Neural cell (in vitro differentiated cells): ENCODE measurements at regions not wholly inside any gene's neighbourhood (a gene's known extent, or its start where the extent isn't known, plus 50 kb on each side); places are given as distances from the start of the nearest gene placed in this dataset.

Source experiments
- H2AFZ ChIP-seq: fragments of 200-600, 300-800 bp; sonication (generic), shearing (Covaris generic); 2 replicates; pipeline ENCODE4 v1.6.0; 2014; ENCODE audit warnings: low read depth, mild to moderate bottlenecking, antibody characterized with exemption, low read length, moderate library complexity
- H3F3A ChIP-seq: fragments of 200-600 bp; shearing (Covaris generic); 2 replicates; pipeline ENCODE4 v1.6.1; 2016; ENCODE audit warnings: mild to moderate bottlenecking, moderate library complexity, mixed read lengths, antibody characterized with exemption, low read length; ENCODE audit not compliant: insufficient read depth, poor library complexity, severe bottlenecking
- H3K27ac ChIP-seq: fragments of 200-600, 300-800 bp; sonication (generic), shearing (Covaris generic); 2 replicates; pipeline ENCODE4 v1.5.1; 2014; ENCODE audit warnings: mild to moderate bottlenecking, low read length, moderate library complexity
- H3K27me3 ChIP-seq: fragments of 300-800, 200-600 bp; sonication (generic), shearing (Covaris generic); 2 replicates; pipeline ENCODE4 v1.6.0; 2014; ENCODE audit warnings: mild to moderate bottlenecking, low read depth, low read length, moderate library complexity; ENCODE audit not compliant: insufficient read depth
- H3K36me3 ChIP-seq: fragments of 300-800, 200-600 bp; sonication (generic), shearing (Covaris generic); 2 replicates; pipeline ENCODE4 v1.5.1; 2014; ENCODE audit warnings: mild to moderate bottlenecking, antibody characterized with exemption, low read length, moderate library complexity; ENCODE audit not compliant: insufficient read depth
- H3K4me2 ChIP-seq: fragments of 300-800, 200-600 bp; sonication (generic), shearing (Covaris generic); 2 replicates; pipeline ENCODE4 v1.6.0; 2014; ENCODE audit warnings: mild to moderate bottlenecking, low read length
- H3K4me3 ChIP-seq: fragments of 300-800, 200-600 bp; sonication (generic), shearing (Covaris generic); 2 replicates; pipeline ENCODE4 v1.5.1; 2014; ENCODE audit warnings: mild to moderate bottlenecking, low read length, moderate library complexity
- H3K79me2 ChIP-seq: fragments of 200-600 bp; shearing (Covaris generic); replicated peaks from 2 replicates; pipeline ENCODE4 v1.6.0; 2014; ENCODE audit warnings: mild to moderate bottlenecking, low read length, moderate library complexity; ENCODE audit not compliant: insufficient read depth
- H3K9ac ChIP-seq: fragments of 300-800, 200-600 bp; sonication (generic), shearing (Covaris generic); 2 replicates; pipeline ENCODE4 v1.6.1; 2016; ENCODE audit warnings: mild to moderate bottlenecking, low read length, mixed read lengths
- H3K9me2 ChIP-seq: fragments of 200-600 bp; shearing (Covaris generic); 2 replicates; pipeline ENCODE4 v1.6.1; 2016; ENCODE audit warnings: mild to moderate bottlenecking, low read length, mixed read lengths; ENCODE audit not compliant: insufficient read depth
- H3K9me3 ChIP-seq: fragments of 200-600, 300-800 bp; sonication (generic), shearing (Covaris generic); 2 replicates; pipeline ENCODE4 v1.6.1; 2016; ENCODE audit warnings: mild to moderate bottlenecking, mixed run types, low read length, moderate library complexity, mixed read lengths
- H4K20me1 ChIP-seq: fragments of 200-600 bp; shearing (Covaris generic); 2 replicates; pipeline ENCODE4 v1.6.1; 2016; ENCODE audit warnings: mild to moderate bottlenecking, mixed run types; ENCODE audit not compliant: insufficient read depth
- EP300 ChIP-seq: fragments of 450-650 bp; conservative IDR thresholded peaks from 2 replicates; pipeline ENCODE4 v1.6.1; 2014; ENCODE audit warnings: antibody characterized with exemption, mild to moderate bottlenecking, moderate library complexity; ENCODE audit not compliant: poor library complexity, severe bottlenecking
- EZH2 ChIP-seq: fragments of 200-600, 300-800 bp; shearing (Covaris generic), sonication (generic); IDR thresholded peaks from 2 replicates; pipeline ENCODE4 v1.6.1; 2014; ENCODE audit warnings: antibody characterized with exemption, low read length, borderline replicate concordance, mild to moderate bottlenecking; ENCODE audit not compliant: insufficient read depth, poor library complexity, severe bottlenecking
- MXI1 ChIP-seq: fragments of 450-650 bp; conservative IDR thresholded peaks from 2 replicates; pipeline ENCODE4 v1.6.1; 2014; ENCODE audit warnings: antibody characterized with exemption, mild to moderate bottlenecking; ENCODE audit not compliant: poor library complexity, severe bottlenecking
- POLR2AphosphoS5 ChIP-seq: IDR thresholded peaks from 2 replicates; pipeline ENCODE4 v1.6.1; 2012
- RAD21 ChIP-seq: fragments of 450-650 bp; conservative IDR thresholded peaks from 2 replicates; pipeline ENCODE4 v1.6.1; 2014; ENCODE audit warnings: antibody characterized with exemption, mild to moderate bottlenecking, moderate library complexity
- SMC3 ChIP-seq: fragments of 450-650 bp; conservative IDR thresholded peaks from 2 replicates; pipeline ENCODE4 v1.6.1; 2014; ENCODE audit warnings: antibody characterized with exemption, mild to moderate bottlenecking, moderate library complexity; ENCODE audit not compliant: poor library complexity
- TAF1 ChIP-seq: IDR thresholded peaks from 2 replicates; pipeline ENCODE4 v1.6.1; 2012; ENCODE audit warnings: low read depth
- TF ChIP-seq, protein P1 (sequence below): fragments of 450-650 bp; IDR thresholded peaks from 2 replicates; pipeline ENCODE4 v1.5.1; 2014; ENCODE audit warnings: antibody characterized with exemption, mild to moderate bottlenecking, moderate library complexity; ENCODE audit not compliant: poor library complexity, severe bottlenecking
- TF ChIP-seq, protein P2 (sequence below): IDR thresholded peaks from 2 replicates; pipeline ENCODE4 v1.6.1; 2012; ENCODE audit warnings: borderline replicate concordance

DNA sequence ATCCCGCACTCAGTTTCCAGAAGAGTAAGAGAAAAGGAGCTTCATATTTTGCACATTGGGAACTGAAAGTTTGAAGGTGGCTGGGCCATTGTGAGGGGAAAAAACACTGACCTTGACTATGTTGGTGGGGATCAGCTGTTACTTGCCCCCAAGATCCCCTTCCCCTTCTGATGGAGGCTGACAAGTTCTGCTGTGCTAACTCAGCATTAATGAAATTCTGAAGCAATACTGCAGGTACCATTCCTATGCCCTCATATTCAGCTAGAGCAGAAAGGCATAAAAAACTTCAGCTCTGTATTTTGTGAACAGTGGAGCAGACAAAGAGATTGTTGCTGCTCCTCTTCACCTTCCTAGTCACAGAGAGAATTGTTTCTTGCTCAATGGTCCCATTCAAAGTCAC is 1013.8 kb upstream of the C9orf72 start:
- H3K36me3 ChIP-seq = no peaks in the 10 kb centered on the region
- H3K9me2 ChIP-seq = no peaks in the 10 kb centered on the region
- H2AFZ ChIP-seq = no peak overlapping the region
- no peaks in the 10 kb centered on the region for H3K9me3 ChIP-seq
- H3K4me3 ChIP-seq = no peak overlapping the region
- no peak overlapping the region for H3K9ac ChIP-seq
- no peaks in the 10 kb centered on the region for H3F3A ChIP-seq
- no peak overlapping the region for H3K4me2 ChIP-seq
- no peaks in the 10 kb centered on the region for H3K27me3 ChIP-seq
- H3K27ac ChIP-seq = no peak overlapping the region
- no peak for TF ChIP-seq MXI1
- no peak for TF ChIP-seq SMC3
- TF ChIP-seq RAD21 = no peak
- no peak for TF ChIP-seq EP300
- TF ChIP-seq TAF1 = no peak
- TF ChIP-seq EZH2 = no peak
- TF ChIP-seq, protein P1, sequence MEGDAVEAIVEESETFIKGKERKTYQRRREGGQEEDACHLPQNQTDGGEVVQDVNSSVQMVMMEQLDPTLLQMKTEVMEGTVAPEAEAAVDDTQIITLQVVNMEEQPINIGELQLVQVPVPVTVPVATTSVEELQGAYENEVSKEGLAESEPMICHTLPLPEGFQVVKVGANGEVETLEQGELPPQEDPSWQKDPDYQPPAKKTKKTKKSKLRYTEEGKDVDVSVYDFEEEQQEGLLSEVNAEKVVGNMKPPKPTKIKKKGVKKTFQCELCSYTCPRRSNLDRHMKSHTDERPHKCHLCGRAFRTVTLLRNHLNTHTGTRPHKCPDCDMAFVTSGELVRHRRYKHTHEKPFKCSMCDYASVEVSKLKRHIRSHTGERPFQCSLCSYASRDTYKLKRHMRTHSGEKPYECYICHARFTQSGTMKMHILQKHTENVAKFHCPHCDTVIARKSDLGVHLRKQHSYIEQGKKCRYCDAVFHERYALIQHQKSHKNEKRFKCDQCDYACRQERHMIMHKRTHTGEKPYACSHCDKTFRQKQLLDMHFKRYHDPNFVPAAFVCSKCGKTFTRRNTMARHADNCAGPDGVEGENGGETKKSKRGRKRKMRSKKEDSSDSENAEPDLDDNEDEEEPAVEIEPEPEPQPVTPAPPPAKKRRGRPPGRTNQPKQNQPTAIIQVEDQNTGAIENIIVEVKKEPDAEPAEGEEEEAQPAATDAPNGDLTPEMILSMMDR = no peak
- TF ChIP-seq POLR2AphosphoS5 = no peak
- TF ChIP-seq, protein P2, sequence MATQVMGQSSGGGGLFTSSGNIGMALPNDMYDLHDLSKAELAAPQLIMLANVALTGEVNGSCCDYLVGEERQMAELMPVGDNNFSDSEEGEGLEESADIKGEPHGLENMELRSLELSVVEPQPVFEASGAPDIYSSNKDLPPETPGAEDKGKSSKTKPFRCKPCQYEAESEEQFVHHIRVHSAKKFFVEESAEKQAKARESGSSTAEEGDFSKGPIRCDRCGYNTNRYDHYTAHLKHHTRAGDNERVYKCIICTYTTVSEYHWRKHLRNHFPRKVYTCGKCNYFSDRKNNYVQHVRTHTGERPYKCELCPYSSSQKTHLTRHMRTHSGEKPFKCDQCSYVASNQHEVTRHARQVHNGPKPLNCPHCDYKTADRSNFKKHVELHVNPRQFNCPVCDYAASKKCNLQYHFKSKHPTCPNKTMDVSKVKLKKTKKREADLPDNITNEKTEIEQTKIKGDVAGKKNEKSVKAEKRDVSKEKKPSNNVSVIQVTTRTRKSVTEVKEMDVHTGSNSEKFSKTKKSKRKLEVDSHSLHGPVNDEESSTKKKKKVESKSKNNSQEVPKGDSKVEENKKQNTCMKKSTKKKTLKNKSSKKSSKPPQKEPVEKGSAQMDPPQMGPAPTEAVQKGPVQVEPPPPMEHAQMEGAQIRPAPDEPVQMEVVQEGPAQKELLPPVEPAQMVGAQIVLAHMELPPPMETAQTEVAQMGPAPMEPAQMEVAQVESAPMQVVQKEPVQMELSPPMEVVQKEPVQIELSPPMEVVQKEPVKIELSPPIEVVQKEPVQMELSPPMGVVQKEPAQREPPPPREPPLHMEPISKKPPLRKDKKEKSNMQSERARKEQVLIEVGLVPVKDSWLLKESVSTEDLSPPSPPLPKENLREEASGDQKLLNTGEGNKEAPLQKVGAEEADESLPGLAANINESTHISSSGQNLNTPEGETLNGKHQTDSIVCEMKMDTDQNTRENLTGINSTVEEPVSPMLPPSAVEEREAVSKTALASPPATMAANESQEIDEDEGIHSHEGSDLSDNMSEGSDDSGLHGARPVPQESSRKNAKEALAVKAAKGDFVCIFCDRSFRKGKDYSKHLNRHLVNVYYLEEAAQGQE = no peak
- H4K20me1 ChIP-seq = no peaks in the 10 kb centered on the region
- no peaks in the 10 kb centered on the region for H3K79me2 ChIP-seq

DNA sequence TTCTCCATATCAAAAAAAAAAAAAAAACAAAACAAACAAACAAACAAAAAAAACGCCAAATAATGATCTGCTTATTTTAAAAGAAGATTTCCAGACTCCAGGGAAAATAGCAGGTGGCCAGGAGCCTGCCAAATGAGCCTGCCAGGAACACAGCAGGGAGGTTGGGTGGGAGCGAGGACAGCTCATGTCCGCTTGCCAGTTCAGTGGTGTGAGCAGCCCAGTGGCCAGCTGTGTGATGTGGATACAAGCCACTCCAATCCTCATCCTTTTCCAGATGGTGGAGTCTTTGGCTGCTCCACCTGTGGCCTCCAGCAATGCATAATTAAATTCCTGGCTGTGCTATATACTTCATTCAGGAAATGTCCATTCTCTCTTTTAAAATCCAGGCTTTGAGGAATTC is 1025.1 kb upstream of the C9orf72 start:
- TF ChIP-seq TAF1 (no peak), EZH2 (no peak), EP300 (no peak), SMC3 (no peak), MXI1 (no peak), POLR2AphosphoS5 (no peak), RAD21 (no peak)
- TF ChIP-seq, protein P1 = no peak
- TF ChIP-seq, protein P2 = no peak
- H3K79me2 ChIP-seq = no peaks in the 10 kb centered on the region
- no peaks in the 10 kb centered on the region for H3F3A ChIP-seq
- H3K9me2 ChIP-seq = no peaks in the 10 kb centered on the region
- no peaks in the 10 kb centered on the region for H3K27me3 ChIP-seq
- no peak overlapping the region for H3K9ac ChIP-seq
- H3K4me2 ChIP-seq = no peak overlapping the region
- H3K27ac ChIP-seq = no peak overlapping the region
- H3K36me3 ChIP-seq = no peaks in the 10 kb centered on the region
- no peak overlapping the region for H2AFZ ChIP-seq
- H3K9me3 ChIP-seq = no peaks in the 10 kb centered on the region
- no peak overlapping the region for H3K4me3 ChIP-seq
- no peaks in the 10 kb centered on the region for H4K20me1 ChIP-seq
